ENCODE measurements at regions not wholly inside any gene's neighbourhood (a gene's known extent, or its start where the extent isn't known, plus 50 kb on each side); places are given as distances from the start of the nearest gene placed in this dataset.
A peak's percentile ranks its signal among the peaks of the same experiment; 100 is the strongest.

- ChIA-PET CTCF (no interaction called here), POLR2A (ENCODE audit: low non-redundant PET) (no interaction called here)
- DNase-seq (ENCODE audit: low spot score), result no peak
- no peak overlapping the region for H3K27ac ChIP-seq
- no peak for TF ChIP-seq CTCF (conservative IDR thresholded peaks at IDR 0.05; ENCODE audit: low read depth)
Measured at GRCh38 chr18:40168026-40168425, 1787.0 kb upstream of the PIK3C3 start.

DNA sequence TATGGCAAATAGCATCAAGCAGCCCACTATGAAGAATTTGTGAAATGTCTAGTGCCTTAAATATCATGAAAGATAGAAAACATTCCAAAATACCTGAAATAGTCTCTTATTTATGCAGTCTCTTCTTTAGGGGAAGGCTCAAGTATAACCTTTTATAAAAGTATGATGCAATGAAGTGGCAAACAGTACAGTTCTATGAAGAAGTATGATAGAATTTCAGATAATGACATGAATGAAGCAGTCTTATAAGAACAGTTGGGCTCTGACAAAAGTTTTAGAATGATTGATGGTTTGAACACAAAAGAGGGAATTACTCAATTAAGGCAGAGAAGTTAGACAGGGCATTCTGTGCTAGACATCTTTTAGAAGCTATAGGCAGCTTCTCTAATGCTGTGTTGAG is 1791.8 kb upstream of the PIK3C3 start:
- POLR2A ChIA-PET (ENCODE audit: low non-redundant PET), result no interaction called here
- no peak for DNase-seq (ENCODE audit: low spot score)
- H3K27ac ChIP-seq, result no peak overlapping the region
- TF ChIP-seq CTCF (conservative IDR thresholded peaks at IDR 0.05; ENCODE audit: low read depth), result no peak
- CTCF ChIA-PET, result no interaction called here

DNA sequence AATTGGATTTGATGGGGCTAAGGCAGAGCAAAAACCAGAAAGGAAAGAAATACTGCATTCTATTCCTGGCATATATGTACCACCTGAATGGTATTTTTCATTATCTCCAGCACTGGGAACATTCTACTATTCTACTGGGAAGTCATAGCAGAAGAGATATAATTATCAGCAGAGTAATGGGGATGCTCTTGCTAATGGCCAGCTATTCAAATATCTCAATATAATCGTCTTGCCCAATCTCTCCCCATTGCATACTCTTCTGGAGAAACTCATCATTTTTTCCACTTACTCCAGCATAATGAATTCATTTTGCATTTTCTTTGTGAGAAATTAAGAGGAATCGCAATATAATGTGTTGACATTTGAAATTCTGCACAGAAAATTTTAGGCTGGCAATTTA is 1794.7 kb upstream of the PIK3C3 start:
- H3K27ac ChIP-seq, result no peak overlapping the region
- ChIA-PET POLR2A (ENCODE audit: low non-redundant PET) (no interaction called here), CTCF (interaction anchor here (0.5 kb wide), 1 partner anchor 1153 kb away, joined by 3 read pairs; no protein-coding TSS in a partner anchor)
- TF ChIP-seq CTCF (conservative IDR thresholded peaks at IDR 0.05; ENCODE audit: low read depth), result no peak
- DNase-seq (ENCODE audit: low spot score), result no peak

DNA sequence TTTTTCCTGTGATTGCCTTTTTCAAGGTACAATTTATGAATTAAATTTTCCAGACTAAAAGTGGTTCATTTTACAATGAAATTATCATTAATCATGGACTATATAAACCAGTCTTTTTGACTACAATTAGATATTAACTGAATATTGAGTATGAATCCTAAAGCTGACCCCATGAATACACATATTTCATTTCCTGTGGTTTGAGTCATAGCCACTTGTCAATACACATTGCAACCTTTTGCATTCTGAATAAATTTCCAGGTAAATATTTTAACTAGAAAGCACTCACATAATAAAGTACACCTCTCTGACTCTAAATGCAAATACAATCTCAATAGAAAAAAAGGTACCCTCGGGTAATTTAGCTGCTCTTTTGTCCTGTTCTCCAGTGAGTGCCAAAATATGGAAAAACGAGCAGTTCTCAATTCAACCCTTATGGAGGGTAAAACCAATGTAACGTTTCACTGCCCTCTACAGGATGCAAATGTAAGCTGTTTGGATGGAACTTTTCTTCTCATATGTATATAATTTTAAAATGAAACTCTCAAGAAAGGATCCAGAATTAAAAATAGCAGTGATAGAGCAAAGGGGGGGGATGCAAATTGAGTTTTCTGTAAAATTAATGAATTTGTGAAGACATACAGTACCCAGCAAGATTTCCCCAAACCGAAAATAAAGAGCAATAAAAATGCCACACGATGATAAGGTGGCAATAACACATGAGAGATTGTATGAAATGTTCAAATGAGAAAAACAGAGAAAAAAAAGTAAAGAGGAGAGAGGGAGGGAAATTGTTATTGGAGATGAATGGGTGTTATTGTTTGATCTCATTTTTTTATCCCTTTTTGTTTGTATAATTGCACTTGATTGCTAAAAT is 1795.7 kb upstream of the PIK3C3 start:
- CTCF ChIA-PET, result interaction anchor here (0.5 to 0.6 kb wide), 3 partner anchors 10 to 1181 kb away, joined by 3 to 4 read pairs (median 3); no protein-coding TSS in a partner anchor
- H3K27ac ChIP-seq, result no peak overlapping the region
- DNase-seq (ENCODE audit: low spot score), result peak; percentile 13
- POLR2A ChIA-PET (ENCODE audit: low non-redundant PET), result no interaction called here
- TF ChIP-seq CTCF (conservative IDR thresholded peaks at IDR 0.05; ENCODE audit: low read depth), result peak; percentile 78

DNA sequence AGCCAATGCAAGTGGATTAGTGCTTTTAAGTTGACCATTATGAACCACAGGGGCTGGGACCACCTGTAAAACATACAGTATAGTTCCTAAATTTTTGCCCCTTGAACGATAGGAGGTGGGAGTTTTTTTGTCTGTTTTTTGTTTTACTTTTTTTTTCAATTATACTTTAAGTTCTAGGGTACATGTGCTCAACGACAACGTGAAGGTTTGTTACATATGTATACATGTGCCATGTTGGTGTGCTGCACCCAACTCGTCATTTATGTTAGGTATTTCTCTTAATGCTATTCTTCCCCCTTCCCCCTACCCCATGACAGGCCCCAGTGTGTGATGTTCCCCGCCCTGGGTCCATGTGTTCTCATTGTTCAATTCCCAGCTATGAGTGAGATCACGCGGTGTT is 1797.9 kb upstream of the PIK3C3 start:
- ChIA-PET POLR2A (ENCODE audit: low non-redundant PET) (no interaction called here), CTCF (no interaction called here)
- DNase-seq (ENCODE audit: low spot score), result no peak
- H3K27ac ChIP-seq, result no peak overlapping the region
- no peak for TF ChIP-seq CTCF (conservative IDR thresholded peaks at IDR 0.05; ENCODE audit: low read depth)

DNA sequence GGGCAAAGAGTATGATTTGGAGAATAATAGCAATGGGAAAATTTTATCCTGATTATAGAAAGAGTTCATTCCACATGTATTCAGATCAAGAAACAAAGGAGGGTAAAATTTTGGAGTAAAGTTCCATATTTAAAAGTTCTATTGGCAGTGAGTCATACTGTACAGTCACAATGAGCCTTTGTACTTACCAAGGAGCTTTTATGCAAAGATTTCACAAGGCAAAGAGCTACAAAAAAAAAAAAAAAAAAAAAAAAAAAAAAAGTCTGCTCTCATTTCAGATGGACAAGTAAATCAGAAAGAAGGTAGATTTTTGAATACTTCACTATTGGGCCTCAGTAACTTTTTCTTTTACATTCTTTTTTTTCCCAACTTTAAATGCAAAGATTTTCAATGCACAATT is 1802.2 kb upstream of the PIK3C3 start:
- H3K27ac ChIP-seq, result no peak overlapping the region
- DNase-seq (ENCODE audit: low spot score), result no peak
- POLR2A ChIA-PET (ENCODE audit: low non-redundant PET), result no interaction called here
- CTCF ChIA-PET, result no interaction called here
- TF ChIP-seq CTCF (conservative IDR thresholded peaks at IDR 0.05; ENCODE audit: low read depth), result no peak

Data from RWPE1 (cell line).